SJSA1 (cell line): ENCODE measurements at regions not wholly inside any gene's neighbourhood (a gene's known extent, or its start where the extent isn't known, plus 50 kb on each side); places are given as distances from the start of the nearest gene placed in this dataset.
A peak's percentile ranks its signal among the peaks of the same experiment; 100 is the strongest.

Experiments used
- DNase-seq, 2 experiments: peaks; one replicate each; pipeline ENCODE4 v3.0.0-alpha.2; 2015 to 2020; ENCODE audit warnings: low spot score in 2 of 2, low read depth in 1 of 2
- H3K27ac ChIP-seq: fragments of 250-450 bp; sonication (Bioruptor Pico); 2 replicates; pipeline ENCODE4 v1.5.1; 2020; ENCODE audit warnings: mild to moderate bottlenecking, moderate library complexity
- H3K27me3 ChIP-seq: fragments of 250-450 bp; sonication (Bioruptor Pico); replicated peaks from 2 replicates; pipeline ENCODE4 v1.5.1; 2020; ENCODE audit warnings: mild to moderate bottlenecking, moderate library complexity
- H3K36me3 ChIP-seq: fragments of 250-450 bp; sonication (Bioruptor Pico); 2 replicates; pipeline ENCODE4 v1.5.1; 2020; ENCODE audit warnings: mild to moderate bottlenecking
- H3K4me1 ChIP-seq: fragments of 250-450 bp; sonication (Bioruptor Pico); replicated peaks from 2 replicates; pipeline ENCODE4 v1.6.1; 2021; ENCODE audit warnings: mild to moderate bottlenecking
- H3K4me3 ChIP-seq: fragments of 250-450 bp; sonication (Bioruptor Pico); 2 replicates; pipeline ENCODE4 v1.5.1; 2020; ENCODE audit warnings: mild to moderate bottlenecking
- H3K9me3 ChIP-seq: fragments of 250-450 bp; sonication (Bioruptor Pico); replicated peaks from 2 replicates; pipeline ENCODE4 v1.5.1; 2020; ENCODE audit warnings: mild to moderate bottlenecking

DNA sequence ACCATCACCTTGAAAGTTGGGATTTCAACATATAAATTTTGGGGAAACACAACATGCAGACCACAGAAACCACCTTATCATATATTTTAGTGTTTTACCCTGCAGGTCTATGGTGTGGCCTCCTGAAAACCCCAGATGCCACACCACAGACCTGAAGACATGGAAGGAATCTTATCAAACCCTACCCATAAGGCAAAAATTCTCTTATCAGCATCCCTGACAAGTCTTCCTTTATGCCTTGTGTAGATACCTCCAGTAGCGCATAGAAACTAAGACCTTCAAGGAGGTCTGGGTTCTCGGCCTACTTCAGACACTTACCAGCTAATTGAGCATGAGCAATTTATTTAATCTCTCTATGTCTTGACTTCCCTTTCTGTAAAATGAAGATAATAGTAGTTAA is 59.1 kb upstream of the SLC14A2 start:
- no peak for DNase-seq
- Histone ChIP-seq H3K36me3 (no peaks in the 10 kb centered on the region), H3K27me3 (no peaks in the 10 kb centered on the region), H3K27ac (no peak overlapping the region), H3K4me3 (no peak overlapping the region), H3K4me1 (no peaks in the 10 kb centered on the region), H3K9me3 (no peaks in the 10 kb centered on the region)

DNA sequence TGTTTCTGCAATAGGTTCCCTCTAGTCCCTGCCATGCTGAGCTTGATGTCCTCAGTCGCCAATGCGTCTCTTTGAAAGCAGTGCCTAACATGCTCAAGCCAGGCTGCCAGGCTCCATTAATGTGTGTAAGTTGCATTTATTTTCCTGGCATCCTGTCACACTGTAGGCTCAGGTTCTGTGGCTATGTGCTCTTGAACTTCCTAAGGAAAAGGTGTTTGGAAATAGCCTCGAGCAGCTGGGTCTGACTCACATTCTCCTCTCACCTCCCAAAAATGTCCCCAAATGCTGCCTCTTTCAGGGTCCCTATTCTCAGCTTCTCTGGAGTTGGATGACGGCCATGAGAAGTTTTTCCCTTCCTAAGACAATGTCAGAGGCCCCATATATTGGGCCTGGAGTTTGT is 58.0 kb upstream of the SLC14A2 start:
- H3K27me3 ChIP-seq = no peaks in the 10 kb centered on the region
- H3K4me1 ChIP-seq = peaks cover 4% of the 10 kb centered on the region
- H3K36me3 ChIP-seq = no peaks in the 10 kb centered on the region
- H3K27ac ChIP-seq = no peak overlapping the region
- no peak for DNase-seq
- no peak overlapping the region for H3K4me3 ChIP-seq
- no peaks in the 10 kb centered on the region for H3K9me3 ChIP-seq

DNA sequence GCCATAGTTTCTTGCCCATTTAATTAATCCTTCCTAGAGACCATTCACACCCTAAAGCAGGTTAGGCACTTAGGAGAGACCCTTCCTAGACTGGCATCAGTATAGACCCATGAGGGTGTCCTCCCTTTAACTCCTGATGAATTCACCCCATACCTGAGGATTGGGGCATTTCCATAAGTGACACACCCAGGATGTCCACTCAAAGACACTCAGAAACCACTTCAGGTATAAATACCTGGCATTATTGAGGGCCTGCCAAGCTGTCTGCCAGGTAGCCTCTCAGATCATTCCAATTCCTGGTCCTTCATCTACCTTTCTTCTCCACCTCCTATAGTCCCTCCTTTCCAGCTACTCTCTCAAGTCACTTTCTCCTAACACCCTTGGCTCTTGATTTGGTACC is 57.5 kb upstream of the SLC14A2 start:
- Histone ChIP-seq H3K4me1 (peaks cover 7% of the 10 kb centered on the region), H3K27me3 (no peaks in the 10 kb centered on the region)

DNA sequence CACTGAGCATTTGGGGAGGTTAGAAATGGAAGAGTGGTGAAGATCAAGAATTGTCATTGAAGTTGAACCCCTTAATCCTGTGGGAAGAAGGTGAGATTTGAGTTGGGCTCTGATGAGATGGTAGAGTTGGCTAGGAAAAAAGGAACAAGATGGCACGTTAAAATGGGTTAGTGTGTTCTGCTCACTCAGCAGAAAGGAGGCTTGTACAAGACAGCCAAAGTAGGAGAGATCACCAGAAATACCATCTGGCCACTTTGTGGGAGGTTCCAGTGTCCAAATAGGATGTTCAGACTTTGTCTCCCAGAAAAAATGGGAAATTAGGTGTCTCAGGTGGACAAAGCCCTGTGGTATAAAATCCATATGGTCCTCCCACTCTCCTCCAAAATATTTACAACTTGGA is 56.0 kb upstream of the SLC14A2 start:
- no peaks in the 10 kb centered on the region for H3K9me3 ChIP-seq
- peaks cover 12% of the 10 kb centered on the region for H3K4me1 ChIP-seq
- H3K4me3 ChIP-seq = no peak overlapping the region
- DNase-seq = no peak
- no peaks in the 10 kb centered on the region for H3K36me3 ChIP-seq
- H3K27me3 ChIP-seq = no peaks in the 10 kb centered on the region
- H3K27ac ChIP-seq = no peak overlapping the region

More for the DNA sequence above, 57.5 kb upstream of the SLC14A2 start:
- H3K9me3 ChIP-seq = no peaks in the 10 kb centered on the region
- no peak for DNase-seq
- no peaks in the 10 kb centered on the region for H3K36me3 ChIP-seq
- H3K4me3 ChIP-seq = no peak overlapping the region
- no peak overlapping the region for H3K27ac ChIP-seq

DNA sequence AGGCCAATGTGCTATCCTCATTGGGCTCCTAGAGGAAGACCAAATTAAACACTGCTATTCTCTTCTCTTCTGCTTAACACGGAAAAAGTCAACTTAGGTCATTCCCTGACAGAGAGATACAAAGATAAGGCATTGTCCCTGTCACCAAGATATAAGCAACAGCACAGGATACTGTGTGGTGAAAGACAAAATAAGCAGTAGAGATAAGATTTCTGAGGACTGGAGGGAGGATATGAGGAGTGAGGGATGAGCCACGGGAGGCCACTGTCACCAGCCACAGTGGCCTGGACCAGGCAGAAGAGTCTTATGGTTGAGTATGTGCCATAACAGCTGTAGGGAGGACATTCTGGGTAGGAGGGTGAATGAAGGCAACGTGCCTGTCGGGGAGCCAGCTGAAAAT is 54.4 kb upstream of the SLC14A2 start:
- DNase-seq = no peak
- H3K9me3 ChIP-seq = no peaks in the 10 kb centered on the region
- H3K27ac ChIP-seq = no peak overlapping the region
- H3K4me1 ChIP-seq = peaks cover 12% of the 10 kb centered on the region
- no peaks in the 10 kb centered on the region for H3K36me3 ChIP-seq
- no peak overlapping the region for H3K4me3 ChIP-seq
- no peaks in the 10 kb centered on the region for H3K27me3 ChIP-seq

DNA sequence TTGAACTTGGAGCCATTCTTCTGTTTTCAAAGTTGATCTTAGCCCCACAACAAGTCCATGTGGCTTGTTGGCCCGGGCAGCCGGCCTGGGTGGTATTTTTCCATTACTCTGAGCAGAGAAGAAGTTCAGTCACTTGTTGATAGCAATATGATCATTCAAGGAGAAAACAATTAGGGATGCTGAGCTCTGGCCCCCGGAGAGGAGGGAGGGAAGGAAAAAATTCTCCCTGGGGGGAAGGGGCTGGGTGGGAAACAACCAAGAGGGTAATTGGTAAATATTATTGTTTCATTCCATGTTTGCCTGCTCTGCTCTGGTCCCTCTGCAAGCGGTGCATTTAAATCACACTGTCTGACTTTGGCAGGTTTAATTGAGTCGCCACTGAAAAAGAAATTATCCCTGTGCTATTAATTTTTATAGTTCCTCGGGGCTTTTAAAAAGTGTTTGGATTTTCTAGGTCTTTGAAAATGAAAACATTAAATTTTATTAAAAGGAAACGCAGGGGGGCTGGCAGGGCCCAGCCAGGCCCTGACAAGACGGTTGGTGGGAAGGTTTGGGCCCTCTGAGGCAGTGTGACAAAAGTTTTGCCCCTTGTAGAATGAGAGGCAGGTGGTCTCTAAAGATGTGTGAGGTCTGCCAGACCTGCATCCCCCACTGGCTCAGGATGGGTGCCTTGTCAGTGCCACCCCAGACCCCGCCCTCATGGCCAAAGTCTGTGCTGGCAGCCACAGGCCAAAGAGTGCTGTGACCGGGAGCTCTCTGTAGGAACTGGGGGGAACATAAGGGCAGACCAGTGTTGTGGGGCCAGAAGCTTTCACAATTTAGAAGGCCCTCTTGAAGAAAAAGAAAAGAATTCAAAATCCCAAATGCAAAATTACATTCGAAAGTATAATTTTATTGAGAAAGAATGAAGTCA is 52.5 kb upstream of the SLC14A2 start:
- no peaks in the 10 kb centered on the region for H3K27me3 ChIP-seq
- DNase-seq = peak; percentile 50 to 54
- H3K4me1 ChIP-seq = peaks cover 28% of the 10 kb centered on the region
- H3K9me3 ChIP-seq = no peaks in the 10 kb centered on the region
- no peaks in the 10 kb centered on the region for H3K36me3 ChIP-seq
- H3K4me3 ChIP-seq = no peak overlapping the region
- no peak overlapping the region for H3K27ac ChIP-seq

DNA sequence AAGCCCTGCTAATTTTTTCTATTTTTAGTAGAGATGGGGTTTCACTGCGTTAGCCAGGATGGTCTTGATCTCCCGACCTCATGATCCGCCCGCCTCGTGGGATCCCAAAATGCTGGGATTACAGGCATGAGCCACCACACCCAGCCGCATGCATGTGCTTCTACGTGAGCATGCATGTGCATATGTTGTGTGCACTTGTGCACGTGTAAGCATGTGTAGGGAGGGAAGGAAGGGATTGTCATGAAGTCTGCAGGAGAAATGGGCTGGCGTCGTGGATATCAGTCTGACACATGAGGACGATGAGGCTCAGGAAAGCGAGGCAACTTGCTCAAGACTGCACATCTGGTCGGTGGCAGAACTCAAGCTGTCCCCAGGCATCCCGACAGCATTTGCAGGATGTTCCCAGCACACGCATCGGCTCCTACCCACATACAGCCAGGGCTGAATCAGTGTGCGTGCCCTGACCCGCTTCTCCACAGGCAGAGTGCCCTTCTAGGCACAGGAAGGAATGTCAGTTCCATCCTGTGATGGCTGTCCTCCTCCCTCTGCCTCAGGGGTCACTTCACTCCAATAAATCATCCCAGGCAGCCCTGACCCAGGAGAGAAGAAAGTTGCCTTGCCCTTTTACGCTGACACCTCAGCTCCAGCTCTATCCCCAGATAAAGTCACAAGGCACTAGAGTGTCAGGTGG is 49.9 kb upstream of the SLC14A2 start:
- no peaks in the 10 kb centered on the region for H3K9me3 ChIP-seq
- no peak for DNase-seq
- H3K27ac ChIP-seq = no peak overlapping the region
- no peaks in the 10 kb centered on the region for H3K27me3 ChIP-seq
- no peaks in the 10 kb centered on the region for H3K36me3 ChIP-seq
- H3K4me1 ChIP-seq = peaks cover 28% of the 10 kb centered on the region
- H3K4me3 ChIP-seq = no peak overlapping the region
